ENCODE measurements at regions not wholly inside any gene's neighbourhood (a gene's known extent, or its start where the extent isn't known, plus 50 kb on each side); places are given as distances from the start of the nearest gene placed in this dataset.

GRCh38 chr2:20567159-20567925 lies 83.6 kb downstream of the HS1BP3 start:
- 83 to 88% (median 87%) methylated on average over 12 of the region's 12 CpGs for WGBS, 3 donors
- H3K27ac ChIP-seq (ENCODE audit: low read depth, low read length) = no peak overlapping the region
